GM23248 (cell line): ENCODE measurements at regions not wholly inside any gene's neighbourhood (a gene's known extent, or its start where the extent isn't known, plus 50 kb on each side); places are given as distances from the start of the nearest gene placed in this dataset.

Experiments used
- DNase-seq: peaks from one replicate; pipeline ENCODE4 v3.0.0-alpha.2; 2015
- H2AFZ ChIP-seq: fragments of 200-600 bp; sonication (generic); 2 replicates; pipeline ENCODE4 v1.6.1; 2016; ENCODE audit warnings: antibody characterized with exemption
- H3F3A ChIP-seq: fragments of 200-600 bp; sonication (generic); 2 replicates; pipeline ENCODE4 v1.6.1; 2016; ENCODE audit warnings: mild to moderate bottlenecking, antibody characterized with exemption, mixed run types; ENCODE audit not compliant: insufficient read depth
- H3K27ac ChIP-seq: fragments of 200-600 bp; sonication (generic); 2 replicates; pipeline ENCODE4 v1.5.1; 2016; ENCODE audit warnings: mild to moderate bottlenecking
- H3K27me3 ChIP-seq: fragments of 200-600 bp; sonication (generic); replicated peaks from 2 replicates; pipeline ENCODE4 v1.6.1; 2016; ENCODE audit warnings: mild to moderate bottlenecking; ENCODE audit not compliant: insufficient read depth
- H3K36me3 ChIP-seq: fragments of 200-600 bp; sonication (generic); 2 replicates; pipeline ENCODE4 v1.6.1; 2016; ENCODE audit warnings: low read depth, mild to moderate bottlenecking
- H3K4me1 ChIP-seq: fragments of 200-600 bp; sonication (generic); 2 replicates; pipeline ENCODE4 v1.6.1; 2016; ENCODE audit warnings: mild to moderate bottlenecking; ENCODE audit not compliant: insufficient read depth
- H3K4me2 ChIP-seq: fragments of 200-600 bp; sonication (generic); one replicate; pipeline ENCODE4 v1.6.1; 2016; ENCODE audit warnings: mild to moderate bottlenecking; ENCODE audit not compliant: unreplicated experiment
- H3K4me3 ChIP-seq: fragments of 200-600 bp; sonication (generic); 2 replicates; pipeline ENCODE4 v1.5.1; 2016; ENCODE audit warnings: mild to moderate bottlenecking
- H3K79me2 ChIP-seq: fragments of 200-600 bp; sonication (generic); 2 replicates; pipeline ENCODE4 v1.6.1; 2016; ENCODE audit warnings: mild to moderate bottlenecking; ENCODE audit not compliant: insufficient read depth
- H3K9ac ChIP-seq: fragments of 200-600 bp; sonication (generic); 2 replicates; pipeline ENCODE4 v1.6.1; 2016; ENCODE audit warnings: mild to moderate bottlenecking
- H3K9me2 ChIP-seq: fragments of 200-600 bp; sonication (generic); 2 replicates; pipeline ENCODE4 v1.6.1; 2016; ENCODE audit warnings: mixed run types, mild to moderate bottlenecking, moderate library complexity; ENCODE audit not compliant: insufficient read depth
- H3K9me3 ChIP-seq: fragments of 200-600 bp; sonication (generic); one replicate; pipeline ENCODE4 v1.6.1; 2017; ENCODE audit warnings: low read depth
- H4K20me1 ChIP-seq: fragments of 200-600 bp; sonication (generic); 2 replicates; pipeline ENCODE4 v1.6.0; 2016; ENCODE audit not compliant: insufficient read depth
- EZH2 ChIP-seq: fragments of 200-600 bp; sonication (generic); IDR thresholded peaks from 2 replicates; pipeline ENCODE4 v1.6.1; 2018; ENCODE audit warnings: antibody characterized with exemption, mild to moderate bottlenecking; ENCODE audit not compliant: insufficient read depth, poor library complexity, severe bottlenecking
- EZH2phosphoT487 ChIP-seq: fragments of 200-600 bp; sonication (generic); IDR thresholded peaks from 2 replicates; pipeline ENCODE4 v1.6.1; 2018; ENCODE audit warnings: antibody characterized with exemption, moderate library complexity, mild to moderate bottlenecking, low read depth; ENCODE audit not compliant: insufficient read depth
- WGBS, 2 experiments: methylation state at CpG; one replicate each; pipeline ENCODE4 v1.1.6; 2015 to 2017; ENCODE audit warnings: low lambda C conversion rate in 2 of 2, low coverage in 1 of 2; ENCODE audit errors: missing lambda C conversion rate in 2 of 2; 5-methylcytosine and 5-hydroxymethylcytosine counted together
- in situ Hi-C: fragments of 300-500 bp; cut with MboI; formaldehyde crosslinking; loops from 2 replicates; pipeline ENCODE4 v1.15.0; 2020

DNA sequence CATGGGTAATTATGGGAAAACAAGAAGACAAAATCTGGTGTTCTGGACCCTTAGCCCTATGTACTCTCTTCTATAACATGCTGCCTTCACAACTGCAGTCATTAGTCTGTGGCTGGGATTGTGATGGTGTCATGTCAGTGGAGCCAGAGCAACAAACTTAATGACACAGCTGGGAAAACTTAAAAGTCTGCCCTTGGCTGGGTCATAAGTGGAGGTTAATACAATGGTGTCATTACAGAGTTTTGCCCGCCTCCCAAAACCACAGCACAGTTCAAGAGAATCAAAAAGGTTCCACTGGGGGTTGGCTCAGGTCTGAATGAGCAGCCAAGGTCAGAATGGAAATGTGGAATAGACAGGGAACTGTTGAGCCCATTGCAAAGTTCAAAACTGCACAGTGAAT, 455.7 kb upstream of the PIK3C3 start:
- in situ Hi-C loops: no loop called here
- Histone ChIP-seq H3F3A (no peaks in the 10 kb centered on the region), H3K4me1 (no peaks in the 10 kb centered on the region), H3K4me3 (no peak overlapping the region), H2AFZ (no peak overlapping the region), H3K9ac (no peak overlapping the region), H3K27ac (no peak overlapping the region), H3K36me3 (no peaks in the 10 kb centered on the region), H3K9me2 (no peaks in the 10 kb centered on the region), H3K79me2 (no peaks in the 10 kb centered on the region), H3K4me2 (no peak overlapping the region), H4K20me1 (no peaks in the 10 kb centered on the region), H3K9me3 (no peaks in the 10 kb centered on the region), H3K27me3 (no peaks in the 10 kb centered on the region)
- DNase-seq: no peak
- no peak for TF ChIP-seq EZH2
- TF ChIP-seq EZH2phosphoT487: no peak
- WGBS, 2 experiments: 0% methylated on average over 1 of the region's 1 CpG

DNA sequence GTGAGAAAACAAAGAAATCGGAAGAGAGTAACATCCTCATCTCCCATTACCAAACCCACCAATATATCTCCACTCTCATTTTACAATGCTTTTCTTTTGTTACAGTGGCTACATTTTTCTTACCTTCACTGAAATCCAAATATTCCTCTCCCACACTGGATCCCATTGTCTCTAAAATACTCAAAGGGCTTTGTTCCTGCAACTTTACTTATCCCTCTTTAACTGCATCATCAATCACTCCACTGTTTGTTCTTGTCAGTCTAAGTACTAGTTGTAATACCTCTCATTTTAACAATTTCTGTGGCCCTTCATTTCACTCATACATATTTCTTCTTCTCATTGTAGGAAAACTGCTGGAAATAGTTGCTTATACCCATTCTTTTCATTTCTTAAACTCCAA, 464.2 kb upstream of the PIK3C3 start:
- Histone ChIP-seq H3K36me3 (no peaks in the 10 kb centered on the region), H2AFZ (no peak overlapping the region), H3K9ac (no peak overlapping the region), H3K79me2 (no peaks in the 10 kb centered on the region), H3K4me1 (no peaks in the 10 kb centered on the region), H3K9me2 (no peaks in the 10 kb centered on the region), H3K27ac (no peak overlapping the region), H3K4me2 (no peak overlapping the region), H3K27me3 (no peaks in the 10 kb centered on the region), H3K9me3 (no peaks in the 10 kb centered on the region), H3F3A (no peaks in the 10 kb centered on the region), H3K4me3 (no peak overlapping the region), H4K20me1 (no peaks in the 10 kb centered on the region)
- 68 to 76% methylated on average over 1 of the region's 1 CpG for WGBS, 2 experiments
- in situ Hi-C loops: no loop called here
- TF ChIP-seq EZH2 (no peak), EZH2phosphoT487 (no peak)
- no peak for DNase-seq

DNA sequence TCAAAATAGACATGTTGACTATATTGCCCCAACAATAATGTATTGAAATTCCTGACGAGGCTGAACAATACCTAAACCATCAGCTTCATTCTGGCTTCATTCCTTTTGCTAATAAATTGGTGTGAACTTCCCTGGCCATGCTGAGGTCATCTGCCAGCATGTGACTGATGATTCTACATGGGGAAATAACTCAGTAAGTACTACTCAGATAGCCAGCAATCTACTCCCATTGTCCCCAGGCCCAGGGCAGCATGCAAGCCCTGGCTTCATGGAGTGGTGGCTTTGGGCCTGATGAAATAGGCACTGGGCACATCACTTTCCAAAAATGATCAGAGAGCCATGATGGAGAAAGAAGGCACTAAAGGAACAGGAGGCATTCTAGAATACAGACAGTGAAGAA, 468.5 kb upstream of the PIK3C3 start:
- Histone ChIP-seq H3K79me2 (no peaks in the 10 kb centered on the region), H3K36me3 (no peaks in the 10 kb centered on the region), H3K4me2 (no peak overlapping the region), H4K20me1 (no peaks in the 10 kb centered on the region), H3K4me1 (no peaks in the 10 kb centered on the region), H3K9me3 (no peaks in the 10 kb centered on the region), H3K9me2 (no peaks in the 10 kb centered on the region), H3K27me3 (no peaks in the 10 kb centered on the region), H3F3A (no peaks in the 10 kb centered on the region), H2AFZ (no peak overlapping the region), H3K27ac (no peak overlapping the region), H3K4me3 (no peak overlapping the region), H3K9ac (no peak overlapping the region)
- 0% methylated on average over 1 of the region's 1 CpG for WGBS, 2 experiments
- no peak for TF ChIP-seq EZH2phosphoT487
- no peak for TF ChIP-seq EZH2
- in situ Hi-C loops: no loop called here
- no peak for DNase-seq

DNA sequence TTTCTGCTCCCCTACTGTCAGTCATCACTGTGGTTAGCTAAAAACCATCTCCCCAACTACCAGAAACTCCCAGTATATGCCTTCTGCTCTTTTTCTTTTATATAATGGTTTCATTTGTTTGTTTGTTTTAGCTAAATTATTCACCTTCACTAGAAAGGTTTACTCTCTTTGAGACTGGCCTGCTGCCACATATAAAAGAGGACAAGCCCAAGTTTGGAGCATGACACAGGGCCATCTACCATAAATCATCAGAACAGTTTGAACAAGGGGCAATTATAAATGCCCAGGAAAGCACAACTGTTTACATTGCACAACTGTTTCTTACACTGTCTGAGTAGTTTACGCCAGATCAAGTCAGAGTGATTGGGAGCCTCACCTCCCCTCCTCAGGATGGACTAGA, 471.0 kb upstream of the PIK3C3 start:
- H3K9ac ChIP-seq: no peak overlapping the region
- 18 to 27% methylated on average over 1 of the region's 1 CpG for WGBS, 2 experiments
- in situ Hi-C loops: no loop called here
- H3K36me3 ChIP-seq: no peaks in the 10 kb centered on the region
- no peaks in the 10 kb centered on the region for H4K20me1 ChIP-seq
- H3K79me2 ChIP-seq: no peaks in the 10 kb centered on the region
- no peaks in the 10 kb centered on the region for H3K4me1 ChIP-seq
- no peaks in the 10 kb centered on the region for H3K9me2 ChIP-seq
- H3K9me3 ChIP-seq: no peaks in the 10 kb centered on the region
- H3K27me3 ChIP-seq: no peaks in the 10 kb centered on the region
- TF ChIP-seq EZH2 (no peak), EZH2phosphoT487 (no peak)
- H3K4me2 ChIP-seq: no peak overlapping the region
- H2AFZ ChIP-seq: no peak overlapping the region
- H3F3A ChIP-seq: no peaks in the 10 kb centered on the region
- no peak overlapping the region for H3K27ac ChIP-seq
- DNase-seq: no peak
- H3K4me3 ChIP-seq: no peak overlapping the region

DNA sequence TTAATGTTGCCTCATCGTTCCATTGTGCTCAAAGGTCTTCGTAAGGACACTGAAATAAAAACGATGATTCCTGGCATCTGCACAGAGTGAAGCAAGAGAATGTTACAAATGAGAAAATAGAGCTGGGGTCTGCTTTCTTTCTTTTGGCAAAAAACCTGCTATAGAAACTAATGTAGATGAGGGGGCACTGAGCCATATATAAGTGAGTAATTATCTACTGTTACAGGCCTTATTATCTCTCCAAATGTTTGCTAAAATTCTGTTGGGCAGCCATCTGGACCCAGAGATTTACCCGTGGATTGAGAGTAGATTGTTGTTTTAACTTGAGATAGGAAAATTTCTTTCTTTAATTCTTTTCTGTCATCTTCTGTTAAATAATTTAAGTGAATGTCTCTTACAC, 472.5 kb upstream of the PIK3C3 start:
- no peak for DNase-seq

More for the DNA sequence above, 472.5 kb upstream of the PIK3C3 start:
- Histone ChIP-seq H4K20me1 (no peaks in the 10 kb centered on the region), H3K9ac (no peak overlapping the region), H3K4me2 (no peak overlapping the region), H3K27me3 (no peaks in the 10 kb centered on the region), H3K36me3 (no peaks in the 10 kb centered on the region), H3K79me2 (no peaks in the 10 kb centered on the region), H3K9me2 (no peaks in the 10 kb centered on the region), H3K27ac (no peak overlapping the region), H3K4me1 (no peaks in the 10 kb centered on the region), H3F3A (no peaks in the 10 kb centered on the region), H3K9me3 (no peaks in the 10 kb centered on the region), H2AFZ (no peak overlapping the region), H3K4me3 (no peak overlapping the region)
- WGBS, 2 experiments: 19 to 24% methylated on average over 4 of the region's 4 CpGs
- in situ Hi-C loops: no loop called here
- TF ChIP-seq EZH2 (no peak), EZH2phosphoT487 (no peak)
